Muscle layer of duodenum (tissue), 2 donors: ENCODE measurements at regions not wholly inside any gene's neighbourhood (a gene's known extent, or its start where the extent isn't known, plus 50 kb on each side); places are given as distances from the start of the nearest gene placed in this dataset.
"Not testable (repeated sequence)": the region's sequence is repeated elsewhere in the genome, so short reads cannot be mapped to it uniquely, and the experiment has no call there.

Experiments
- H3K27ac ChIP-seq: one replicate; pipeline ENCODE4 v1.7.0; 2013; ENCODE audit warnings: mild to moderate bottlenecking, low read length
- H3K27me3 ChIP-seq: one replicate; pipeline ENCODE4 v1.7.0; 2013; ENCODE audit warnings: low read depth, mild to moderate bottlenecking, control low read depth, low read length
- H3K36me3 ChIP-seq, 2 donors: one replicate each; pipeline ENCODE4 v1.7.0; 2013; ENCODE audit warnings: low read length in 2 of 2, control low read depth in 1 of 2, mild to moderate bottlenecking in 1 of 2; ENCODE audit not compliant: insufficient read depth in 2 of 2, control insufficient read depth in 1 of 2
- H3K4me1 ChIP-seq, 2 donors: one replicate each; pipeline ENCODE4 v1.7.0; 2013; ENCODE audit warnings: low read length in 2 of 2, mild to moderate bottlenecking in 2 of 2, control low read depth in 1 of 2, moderate library complexity in 1 of 2; ENCODE audit not compliant: insufficient read depth in 2 of 2, control insufficient read depth in 1 of 2
- H3K4me3 ChIP-seq, 2 donors: one replicate each; pipeline ENCODE4 v1.7.0; 2013; ENCODE audit warnings: low read length in 2 of 2, low read depth in 1 of 2, mild to moderate bottlenecking in 1 of 2
- H3K9me3 ChIP-seq, 2 donors: one replicate each; pipeline ENCODE4 v1.7.0; 2013; ENCODE audit warnings: low read length in 2 of 2, control low read depth in 1 of 2, mild to moderate bottlenecking in 1 of 2; ENCODE audit not compliant: control insufficient read depth in 1 of 2
- donor health status: healthy.

GRCh38 chr3:22364851-22365250 is 613.8 kb upstream of the ZNF385D start:
- Histone ChIP-seq H3K27ac (no peak overlapping the region), H3K4me1 (no peaks in the 10 kb centered on the region), H3K4me3 (no peak overlapping the region), H3K27me3 (no peaks in the 10 kb centered on the region), H3K36me3 (no peaks in the 10 kb centered on the region), H3K9me3 (no peaks in the 10 kb centered on the region)

- H3K4me3 ChIP-seq, result no peak overlapping the region
- no peak overlapping the region for H3K27ac ChIP-seq
- no peaks in the 10 kb centered on the region for H3K36me3 ChIP-seq
- peaks cover 0 to 3% of the 10 kb centered on the region in 2 donors for H3K4me1 ChIP-seq
- H3K27me3 ChIP-seq, result no peaks in the 10 kb centered on the region
- no peaks in the 10 kb centered on the region for H3K9me3 ChIP-seq
These were observed 615.8 kb upstream of the ZNF385D start for GRCh38 chr3:22366781-22367180.

- Histone ChIP-seq H3K36me3 (no peaks in the 10 kb centered on the region), H3K27me3 (peaks cover 3% of the 10 kb centered on the region), H3K4me1 (peaks cover 0 to 9% of the 10 kb centered on the region in 2 donors), H3K27ac (no peak overlapping the region), H3K4me3 (no peak overlapping the region), H3K9me3 (no peaks in the 10 kb centered on the region)
These were observed 620.0 kb upstream of the ZNF385D start for GRCh38 chr3:22371036-22371435.

- Histone ChIP-seq H3K4me3 (peak overlapping the region in 1 of 2 donors; percentile 60), H3K27ac (no peak overlapping the region), H3K36me3 (no peaks in the 10 kb centered on the region), H3K4me1 (peaks cover 0 to 9% of the 10 kb centered on the region in 2 donors), H3K9me3 (no peaks in the 10 kb centered on the region), H3K27me3 (peaks cover 3% of the 10 kb centered on the region)
These were observed 620.7 kb upstream of the ZNF385D start for GRCh38 chr3:22371607-22372291.

GRCh38 chr3:22372292-22373062 is 621.5 kb upstream of the ZNF385D start:
- Histone ChIP-seq H3K27ac (no peak overlapping the region), H3K4me1 (peaks cover 0 to 9% of the 10 kb centered on the region in 2 donors), H3K9me3 (no peaks in the 10 kb centered on the region), H3K36me3 (no peaks in the 10 kb centered on the region), H3K27me3 (peaks cover 3% of the 10 kb centered on the region), H3K4me3 (peak overlapping the region in 1 of 2 donors; percentile 60)

GRCh38 chr3:22373182-22373581 is 622.2 kb upstream of the ZNF385D start:
- Histone ChIP-seq H3K27ac (no peak overlapping the region), H3K36me3 (no peaks in the 10 kb centered on the region), H3K27me3 (peaks cover 3% of the 10 kb centered on the region), H3K9me3 (no peaks in the 10 kb centered on the region), H3K4me3 (peak overlapping the region in 1 of 2 donors; percentile 60), H3K4me1 (peaks cover 0 to 9% of the 10 kb centered on the region in 2 donors)

- H3K4me3 ChIP-seq, result no peak overlapping the region
- no peaks in the 10 kb centered on the region for H3K36me3 ChIP-seq
These were observed 622.8 kb upstream of the ZNF385D start for GRCh38 chr3:22373827-22374226.

GRCh38 chr3:22377421-22377820 is 626.4 kb upstream of the ZNF385D start:
- no peaks in the 10 kb centered on the region for H3K36me3 ChIP-seq
- H3K27ac ChIP-seq, result no peak overlapping the region
- no peaks in the 10 kb centered on the region for H3K9me3 ChIP-seq
- H3K4me1 ChIP-seq, result no peaks in the 10 kb centered on the region
- H3K4me3 ChIP-seq, result no peak overlapping the region
- H3K27me3 ChIP-seq, result peaks cover 3% of the 10 kb centered on the region

More at GRCh38 chr3:22373827-22374226, 622.8 kb upstream of the ZNF385D start:
- Histone ChIP-seq H3K27ac (no peak overlapping the region), H3K9me3 (no peaks in the 10 kb centered on the region), H3K4me1 (peaks cover 0 to 9% of the 10 kb centered on the region in 2 donors), H3K27me3 (peaks cover 3% of the 10 kb centered on the region)

GRCh38 chr3:22378869-22379268 is 627.9 kb upstream of the ZNF385D start:
- Histone ChIP-seq H3K9me3 (no peaks in the 10 kb centered on the region), H3K27ac (no peak overlapping the region), H3K36me3 (no peaks in the 10 kb centered on the region), H3K27me3 (no peaks in the 10 kb centered on the region), H3K4me3 (no peak overlapping the region), H3K4me1 (no peaks in the 10 kb centered on the region)

- no peaks in the 10 kb centered on the region for H3K9me3 ChIP-seq
- no peak overlapping the region for H3K4me3 ChIP-seq
- no peaks in the 10 kb centered on the region for H3K27me3 ChIP-seq
- no peak overlapping the region for H3K27ac ChIP-seq
- H3K36me3 ChIP-seq, result no peaks in the 10 kb centered on the region
- no peaks in the 10 kb centered on the region for H3K4me1 ChIP-seq
These were observed 629.2 kb upstream of the ZNF385D start for GRCh38 chr3:22380253-22380652.

GRCh38 chr3:22381564-22381963 is 630.6 kb upstream of the ZNF385D start:
- not testable (repeated sequence) for H3K4me3 ChIP-seq, H3K36me3 ChIP-seq, H3K27ac ChIP-seq, H3K27me3 ChIP-seq, H3K9me3 ChIP-seq, H3K4me1 ChIP-seq
